Calu3 (cell line): ENCODE measurements at regions not wholly inside any gene's neighbourhood (a gene's known extent, or its start where the extent isn't known, plus 50 kb on each side); places are given as distances from the start of the nearest gene placed in this dataset.

Source experiments
- BruUV-seq: library from RNA; stranded (reverse); fragments of 400-500 nt; replicated peaks from 2 replicates; lab custom pipeline; 2021; lab: Mats Ljungman, UMichigan
- CTCF ChIA-PET: fragments of 300-600 bp; sonication (Branson Sonifier 250); formaldehyde crosslinking; loops from one replicate; lab custom pipeline; 2022; ENCODE audit warnings: antibody characterized with exemption; lab: Charles Lee
- DNase-seq: peaks from one replicate; pipeline ENCODE4 v3.0.0; 2022
- H3K27ac Mint-ChIP-seq: one replicate; pipeline ENCODE4 v1.8.0; 2022; ENCODE audit warnings: mixed read lengths; ENCODE audit not compliant: unreplicated experiment
- H3K27me3 Mint-ChIP-seq: one replicate; pipeline ENCODE4 v1.8.0; 2022; ENCODE audit warnings: mixed read lengths; ENCODE audit not compliant: unreplicated experiment
- H3K36me3 Mint-ChIP-seq: one replicate; pipeline ENCODE4 v1.8.0; 2022; ENCODE audit warnings: mild to moderate bottlenecking, moderate library complexity, mixed read lengths; ENCODE audit not compliant: insufficient read depth, unreplicated experiment
- H3K4me1 Mint-ChIP-seq: one replicate; pipeline ENCODE4 v1.8.0; 2022; ENCODE audit warnings: mild to moderate bottlenecking, low read depth, mixed read lengths; ENCODE audit not compliant: unreplicated experiment
- H3K4me3 Mint-ChIP-seq: one replicate; pipeline ENCODE4 v1.8.0; 2022; ENCODE audit warnings: mild to moderate bottlenecking, low read depth, moderate library complexity, mixed read lengths; ENCODE audit not compliant: unreplicated experiment
- H3K9me3 Mint-ChIP-seq: one replicate; pipeline ENCODE4 v1.8.0; 2022; ENCODE audit warnings: low read depth, mixed read lengths; ENCODE audit not compliant: unreplicated experiment
- intact Hi-C: fragments of 100-400 bp; cut with micrococcal nuclease; formaldehyde crosslinking; loops from one replicate; pipeline ENCODE4 v1.10.0; 2022; ENCODE audit not compliant: unreplicated experiment
- TF ChIP-seq, protein P1 (sequence below): fragments of 200-600 bp; IDR thresholded peaks from one replicate; pipeline ENCODE4 v1.8.0; 2022; ENCODE audit warnings: antibody characterized with exemption; ENCODE audit not compliant: unreplicated experiment

DNA sequence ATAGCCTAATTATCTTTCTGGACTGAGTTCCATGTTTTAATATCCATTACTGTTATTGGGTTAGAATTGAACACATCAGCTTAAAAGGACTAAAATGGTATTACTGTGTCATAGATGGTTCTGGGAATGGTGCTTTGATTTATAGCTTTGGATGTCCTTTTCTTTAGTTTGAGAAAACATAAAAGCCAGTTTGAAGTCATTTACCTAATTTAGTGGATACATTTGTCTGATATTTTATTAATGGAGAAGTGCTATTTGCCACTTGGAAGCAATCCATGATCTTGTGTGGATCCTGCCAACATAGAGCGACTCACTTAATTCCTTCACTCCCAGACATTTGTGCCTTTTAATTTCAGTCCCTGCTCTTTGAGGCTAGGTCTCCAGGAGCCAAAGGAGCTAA lies 212.4 kb upstream of the PACRGL start:
- Mint-ChIP-seq H3K9me3 (no peaks in the 10 kb centered on the region), H3K4me1 (no peaks in the 10 kb centered on the region), H3K4me3 (no peak overlapping the region), H3K27me3 (no peaks in the 10 kb centered on the region), H3K36me3 (no peaks in the 10 kb centered on the region), H3K27ac (no peak overlapping the region)
- intact Hi-C loops: no loop called here
- BruUV-seq: no TSS peak
- CTCF ChIA-PET: no interaction called here
- DNase-seq: no peak
- TF ChIP-seq, protein P1, sequence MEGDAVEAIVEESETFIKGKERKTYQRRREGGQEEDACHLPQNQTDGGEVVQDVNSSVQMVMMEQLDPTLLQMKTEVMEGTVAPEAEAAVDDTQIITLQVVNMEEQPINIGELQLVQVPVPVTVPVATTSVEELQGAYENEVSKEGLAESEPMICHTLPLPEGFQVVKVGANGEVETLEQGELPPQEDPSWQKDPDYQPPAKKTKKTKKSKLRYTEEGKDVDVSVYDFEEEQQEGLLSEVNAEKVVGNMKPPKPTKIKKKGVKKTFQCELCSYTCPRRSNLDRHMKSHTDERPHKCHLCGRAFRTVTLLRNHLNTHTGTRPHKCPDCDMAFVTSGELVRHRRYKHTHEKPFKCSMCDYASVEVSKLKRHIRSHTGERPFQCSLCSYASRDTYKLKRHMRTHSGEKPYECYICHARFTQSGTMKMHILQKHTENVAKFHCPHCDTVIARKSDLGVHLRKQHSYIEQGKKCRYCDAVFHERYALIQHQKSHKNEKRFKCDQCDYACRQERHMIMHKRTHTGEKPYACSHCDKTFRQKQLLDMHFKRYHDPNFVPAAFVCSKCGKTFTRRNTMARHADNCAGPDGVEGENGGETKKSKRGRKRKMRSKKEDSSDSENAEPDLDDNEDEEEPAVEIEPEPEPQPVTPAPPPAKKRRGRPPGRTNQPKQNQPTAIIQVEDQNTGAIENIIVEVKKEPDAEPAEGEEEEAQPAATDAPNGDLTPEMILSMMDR: no peak

DNA sequence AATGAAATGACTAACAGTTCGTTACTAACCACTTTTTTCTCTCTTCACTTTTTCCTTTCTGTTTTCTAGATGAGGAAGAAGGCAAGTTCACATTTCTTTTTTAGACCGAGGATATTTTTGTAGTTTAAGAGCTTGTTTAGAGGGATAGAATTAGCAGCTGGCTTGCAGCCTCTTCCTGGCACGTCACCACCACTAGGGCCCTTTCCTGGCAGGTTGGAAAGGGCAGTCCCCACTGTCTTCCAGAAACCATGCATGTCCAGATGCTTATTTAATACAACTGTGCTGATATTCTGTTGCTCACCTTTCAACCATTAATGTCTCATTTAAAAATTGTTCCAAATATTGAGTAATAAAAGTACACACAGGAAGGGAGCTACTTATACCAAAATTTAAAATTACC lies 209.5 kb upstream of the PACRGL start:
- CTCF ChIA-PET: no interaction called here
- Mint-ChIP-seq H3K27me3 (no peaks in the 10 kb centered on the region), H3K9me3 (no peaks in the 10 kb centered on the region), H3K36me3 (no peaks in the 10 kb centered on the region), H3K4me1 (no peaks in the 10 kb centered on the region), H3K4me3 (no peak overlapping the region), H3K27ac (no peak overlapping the region)
- BruUV-seq: no TSS peak
- TF ChIP-seq, protein P1: no peak
- DNase-seq: no peak
- intact Hi-C loops: no loop called here

DNA sequence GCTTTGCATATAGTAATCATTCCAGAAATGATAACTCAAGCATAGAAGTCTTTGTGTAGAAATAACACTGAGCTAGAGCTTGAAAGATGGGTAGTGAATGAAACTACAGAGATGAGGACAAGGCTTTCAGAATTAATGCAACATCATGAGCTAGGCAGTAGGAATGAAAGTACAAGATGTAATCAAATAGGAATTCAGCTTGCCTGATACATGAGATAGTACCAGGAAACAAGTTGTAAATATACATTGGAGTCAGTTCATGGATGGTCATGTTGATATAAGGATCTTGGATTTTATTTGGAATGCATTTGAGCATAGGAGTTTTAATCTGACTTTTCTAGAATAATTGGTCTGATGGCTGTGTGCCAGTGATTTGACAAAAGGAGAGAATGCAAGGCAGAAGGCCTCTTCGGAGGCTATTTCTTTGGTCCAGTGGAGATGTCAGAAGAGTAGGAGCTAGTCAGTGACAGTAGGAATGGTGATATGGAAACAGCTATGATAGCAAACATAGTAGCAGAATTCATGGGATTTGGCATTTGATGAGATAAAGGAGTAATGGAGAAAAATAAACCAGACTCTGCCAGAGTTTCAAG lies 206.4 kb upstream of the PACRGL start:
- Mint-ChIP-seq H3K4me3 (no peak overlapping the region), H3K36me3 (no peaks in the 10 kb centered on the region), H3K4me1 (no peaks in the 10 kb centered on the region), H3K27ac (no peak overlapping the region), H3K9me3 (no peaks in the 10 kb centered on the region), H3K27me3 (no peaks in the 10 kb centered on the region)
- CTCF ChIA-PET: no interaction called here
- TF ChIP-seq, protein P1: no peak
- no TSS peak for BruUV-seq
- DNase-seq: no peak
- intact Hi-C loops: no loop called here

DNA sequence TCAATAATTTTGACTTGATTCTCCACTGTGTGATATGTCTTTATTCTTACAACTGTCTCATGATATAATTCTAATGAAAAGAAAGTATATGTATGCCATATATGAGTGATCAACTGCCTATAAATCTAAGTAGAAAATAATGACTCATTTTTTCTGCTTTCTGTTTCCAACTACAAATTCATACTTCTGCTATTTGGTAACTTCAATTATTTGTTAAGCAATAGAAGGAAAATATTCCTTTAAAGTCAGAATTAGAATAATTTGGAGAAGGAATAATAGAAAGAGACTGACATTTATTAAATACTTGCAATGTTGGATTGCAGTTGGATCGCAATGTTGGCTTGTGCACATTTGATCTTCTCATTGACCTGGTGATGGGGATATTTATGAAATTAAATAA lies 204.2 kb upstream of the PACRGL start:
- no peaks in the 10 kb centered on the region for H3K9me3 Mint-ChIP-seq
- CTCF ChIA-PET: no interaction called here
- H3K4me3 Mint-ChIP-seq: no peak overlapping the region
- no peaks in the 10 kb centered on the region for H3K4me1 Mint-ChIP-seq
- no peaks in the 10 kb centered on the region for H3K27me3 Mint-ChIP-seq
- TF ChIP-seq, protein P1: no peak
- BruUV-seq: no TSS peak
- no peaks in the 10 kb centered on the region for H3K36me3 Mint-ChIP-seq
- intact Hi-C loops: no loop called here
- DNase-seq: no peak
- no peak overlapping the region for H3K27ac Mint-ChIP-seq
